NOMO-1 (cell line): ENCODE measurements at regions not wholly inside any gene's neighbourhood (a gene's known extent, or its start where the extent isn't known, plus 50 kb on each side); places are given as distances from the start of the nearest gene placed in this dataset.

Source experiments
- DNase-seq, 2 experiments: peaks; one replicate each; lab custom pipeline; 2025; ENCODE audit not compliant: unreplicated experiment in 2 of 2; lab: John Stamatoyannopoulos, UW

- DNase-seq: no peak
Observed at GRCh38 chr16:86052115-86052670, 153.2 kb downstream of the IRF8 start.

GRCh38 chr16:86052926-86053325 lies 154.0 kb downstream of the IRF8 start:
- no peak for DNase-seq

- DNase-seq: no peak
Observed at GRCh38 chr16:86059253-86060171, 160.6 kb downstream of the IRF8 start.

GRCh38 chr16:86060381-86061317 lies 161.7 kb downstream of the IRF8 start:
- no peak for DNase-seq

GRCh38 chr16:86061318-86061695 lies 162.3 kb downstream of the IRF8 start:
- no peak for DNase-seq

- no peak for DNase-seq
Observed at GRCh38 chr16:86061721-86062120, 162.8 kb downstream of the IRF8 start.

GRCh38 chr16:86062271-86062965 lies 163.5 kb downstream of the IRF8 start:
- no peak for DNase-seq

GRCh38 chr16:86063760-86064405 lies 164.9 kb downstream of the IRF8 start:
- DNase-seq: no peak

GRCh38 chr16:86064431-86065250 lies 165.7 kb downstream of the IRF8 start:
- DNase-seq: no peak

- DNase-seq: no peak
Observed at GRCh38 chr16:86065711-86066110, 166.7 kb downstream of the IRF8 start.

GRCh38 chr16:86066811-86067210 lies 167.8 kb downstream of the IRF8 start:
- DNase-seq: no peak

- no peak for DNase-seq
Observed at GRCh38 chr16:86067516-86067915, 168.6 kb downstream of the IRF8 start.

- no peak for DNase-seq
Observed at GRCh38 chr16:86067936-86068335, 169.0 kb downstream of the IRF8 start.

GRCh38 chr16:86068722-86069121 lies 169.8 kb downstream of the IRF8 start:
- DNase-seq: no peak

- no peak for DNase-seq
Observed at GRCh38 chr16:86069736-86070298, 170.9 kb downstream of the IRF8 start.

GRCh38 chr16:86070484-86070883 lies 171.5 kb downstream of the IRF8 start:
- no peak for DNase-seq

GRCh38 chr16:86070971-86071370 lies 172.0 kb downstream of the IRF8 start:
- DNase-seq: no peak

- no peak for DNase-seq
Observed at GRCh38 chr16:86071611-86072240, 172.8 kb downstream of the IRF8 start.
